ENCODE measurements at regions not wholly inside any gene's neighbourhood (a gene's known extent, or its start where the extent isn't known, plus 50 kb on each side); places are given as distances from the start of the nearest gene placed in this dataset.

GRCh38 chr2:145289946-145290345 is 770.0 kb upstream of the ZEB2 start:
- no peak overlapping the region for H3K4me3 ChIP-seq (replicated peaks; ENCODE audit: insufficient read depth, low read length)
- TF ChIP-seq GABPA (IDR thresholded peaks at IDR 0.05; ENCODE audit: low read depth) (no peak), POLR2AphosphoS5 (IDR thresholded peaks at IDR 0.05; ENCODE audit: low read depth) (no peak), CTCF (IDR thresholded peaks at IDR 0.05; ENCODE audit: insufficient read depth, low read length) (no peak), SPI1 (IDR thresholded peaks at IDR 0.05; ENCODE audit: borderline replicate concordance, low read depth) (no peak)
- TF ChIP-seq, protein P1, sequence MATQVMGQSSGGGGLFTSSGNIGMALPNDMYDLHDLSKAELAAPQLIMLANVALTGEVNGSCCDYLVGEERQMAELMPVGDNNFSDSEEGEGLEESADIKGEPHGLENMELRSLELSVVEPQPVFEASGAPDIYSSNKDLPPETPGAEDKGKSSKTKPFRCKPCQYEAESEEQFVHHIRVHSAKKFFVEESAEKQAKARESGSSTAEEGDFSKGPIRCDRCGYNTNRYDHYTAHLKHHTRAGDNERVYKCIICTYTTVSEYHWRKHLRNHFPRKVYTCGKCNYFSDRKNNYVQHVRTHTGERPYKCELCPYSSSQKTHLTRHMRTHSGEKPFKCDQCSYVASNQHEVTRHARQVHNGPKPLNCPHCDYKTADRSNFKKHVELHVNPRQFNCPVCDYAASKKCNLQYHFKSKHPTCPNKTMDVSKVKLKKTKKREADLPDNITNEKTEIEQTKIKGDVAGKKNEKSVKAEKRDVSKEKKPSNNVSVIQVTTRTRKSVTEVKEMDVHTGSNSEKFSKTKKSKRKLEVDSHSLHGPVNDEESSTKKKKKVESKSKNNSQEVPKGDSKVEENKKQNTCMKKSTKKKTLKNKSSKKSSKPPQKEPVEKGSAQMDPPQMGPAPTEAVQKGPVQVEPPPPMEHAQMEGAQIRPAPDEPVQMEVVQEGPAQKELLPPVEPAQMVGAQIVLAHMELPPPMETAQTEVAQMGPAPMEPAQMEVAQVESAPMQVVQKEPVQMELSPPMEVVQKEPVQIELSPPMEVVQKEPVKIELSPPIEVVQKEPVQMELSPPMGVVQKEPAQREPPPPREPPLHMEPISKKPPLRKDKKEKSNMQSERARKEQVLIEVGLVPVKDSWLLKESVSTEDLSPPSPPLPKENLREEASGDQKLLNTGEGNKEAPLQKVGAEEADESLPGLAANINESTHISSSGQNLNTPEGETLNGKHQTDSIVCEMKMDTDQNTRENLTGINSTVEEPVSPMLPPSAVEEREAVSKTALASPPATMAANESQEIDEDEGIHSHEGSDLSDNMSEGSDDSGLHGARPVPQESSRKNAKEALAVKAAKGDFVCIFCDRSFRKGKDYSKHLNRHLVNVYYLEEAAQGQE (IDR thresholded peaks at IDR 0.05; ENCODE audit: insufficient replicate concordance, low read depth) = no peak
- H3K27me3 ChIP-seq (ENCODE audit: insufficient read depth, poor library complexity, severe bottlenecking) = no peaks in the 10 kb centered on the region
- no peak for DNase-seq (ENCODE audit: low read depth in 1 of 2, low spot score in 1 of 2)
- no peak overlapping the region for H3K27ac ChIP-seq (replicated peaks)

- no peak overlapping the region for H3K4me3 ChIP-seq (replicated peaks; ENCODE audit: insufficient read depth, low read length)
- DNase-seq (ENCODE audit: low read depth in 1 of 2, low spot score in 1 of 2) = no peak
- no peaks in the 10 kb centered on the region for H3K27me3 ChIP-seq (ENCODE audit: insufficient read depth, poor library complexity, severe bottlenecking)
- H3K27ac ChIP-seq (replicated peaks) = no peak overlapping the region
- TF ChIP-seq, protein P1 (IDR thresholded peaks at IDR 0.05; ENCODE audit: insufficient replicate concordance, low read depth) = no peak
- no peak for TF ChIP-seq CTCF (IDR thresholded peaks at IDR 0.05; ENCODE audit: insufficient read depth, low read length)
- TF ChIP-seq SPI1 (IDR thresholded peaks at IDR 0.05; ENCODE audit: borderline replicate concordance, low read depth) = no peak
- no peak for TF ChIP-seq GABPA (IDR thresholded peaks at IDR 0.05; ENCODE audit: low read depth)
- TF ChIP-seq POLR2AphosphoS5 (IDR thresholded peaks at IDR 0.05; ENCODE audit: low read depth) = no peak
Observed at GRCh38 chr2:145288650-145289496, 769.0 kb upstream of the ZEB2 start.

DNA sequence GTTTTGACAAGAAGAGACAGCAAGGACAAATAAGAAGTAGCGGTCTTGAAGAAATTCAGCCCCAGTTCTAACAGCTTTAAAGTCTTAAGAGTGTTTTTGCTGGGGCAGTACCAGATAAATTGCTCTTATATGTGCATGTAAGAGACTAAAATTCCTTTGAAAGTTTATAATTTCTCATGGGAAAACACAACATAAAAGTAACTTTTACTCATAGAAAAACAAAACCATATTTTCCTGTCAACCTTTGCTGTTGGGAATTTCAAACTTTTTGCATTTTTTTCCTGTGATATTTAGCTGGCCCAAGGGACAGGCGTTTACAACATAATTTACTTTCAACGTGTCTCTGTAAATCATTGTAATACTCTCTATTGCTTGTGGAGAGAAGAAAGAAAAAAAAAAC is 767.8 kb upstream of the ZEB2 start:
- no peak for TF ChIP-seq POLR2AphosphoS5 (IDR thresholded peaks at IDR 0.05; ENCODE audit: low read depth)
- no peak for TF ChIP-seq GABPA (IDR thresholded peaks at IDR 0.05; ENCODE audit: low read depth)
- TF ChIP-seq CTCF (IDR thresholded peaks at IDR 0.05; ENCODE audit: insufficient read depth, low read length) = no peak
- TF ChIP-seq, protein P1 (IDR thresholded peaks at IDR 0.05; ENCODE audit: insufficient replicate concordance, low read depth) = no peak
- TF ChIP-seq SPI1 (IDR thresholded peaks at IDR 0.05; ENCODE audit: borderline replicate concordance, low read depth) = no peak
- Histone ChIP-seq H3K27ac (replicated peaks) (no peak overlapping the region), H3K27me3 (ENCODE audit: insufficient read depth, poor library complexity, severe bottlenecking) (no peaks in the 10 kb centered on the region), H3K4me3 (replicated peaks; ENCODE audit: insufficient read depth, low read length) (no peak overlapping the region)
- no peak for DNase-seq (ENCODE audit: low read depth in 1 of 2, low spot score in 1 of 2)

All from HL-60 (cell line).